K562 (cell line): ENCODE measurements at regions not wholly inside any gene's neighbourhood (a gene's known extent, or its start where the extent isn't known, plus 50 kb on each side); places are given as distances from the start of the nearest gene placed in this dataset.

Source experiments
- ATAC-seq: fragments of 200-7000 bp; cut with Tn5 transposase; 3 replicates; pipeline ENCODE4 v1.9.1; 2020; ENCODE audit warnings: moderate library complexity
- BruUV-seq: library from RNA; stranded (reverse); fragments of 400-500 nt; replicated peaks from 2 replicates; lab custom pipeline; 2021; lab: Mats Ljungman, UMichigan
- CTCF ChIA-PET: fragments of 300-600 bp; formaldehyde crosslinking; extraction: SDS; loops from one replicate; lab custom pipeline; 2021; ENCODE audit warnings: low intra/inter-chr PET ratio; lab: Yijun Ruan, JAX
- POLR2A ChIA-PET: fragments of 300-600, 350-650 bp; sonication (Branson Sonifier 250); formaldehyde crosslinking; extraction: SDS; loops from one replicate; lab custom pipeline; 2021; ENCODE audit warnings: antibody characterized with exemption, inconsistent platforms; lab: Yijun Ruan, JAX
- DNase-seq, 4 experiments: peaks; one replicate each; pipeline versions ENCODE4 v3.0.0 to v3.0.0-alpha.2; 2011 to 2018; ENCODE audit warnings: low spot score in 3 of 4, mixed read lengths in 3 of 4; ENCODE audit errors: extremely low read depth in 1 of 4
- FAIRE-seq: peaks from 2 replicates; lab custom pipeline; 2011; peaks lifted over from hg19 to GRCh38; lab: Jason Lieb, UNC
- H2AFZ ChIP-seq: 2 replicates; pipeline ENCODE4 v1.6.0; 2011; ENCODE audit warnings: low read depth, low read length, control low read depth, inconsistent platforms
- H3K27ac ChIP-seq: fragments of 200-600 bp; 3 replicates; pipeline ENCODE4 v1.8.0; 2011; ENCODE audit warnings: low read depth, mild to moderate bottlenecking, control low read depth, inconsistent platforms, low read length, moderate library complexity, mixed read lengths; ENCODE audit errors: extremely low read depth
- H3K27me3 ChIP-seq, 2 experiments: fragments of 300-600 bp in 1 of 2; 2 replicates in 1 of 2; 3 replicates in 1 of 2; pipeline versions ENCODE4 v1.6.0 to v1.8.0; 2011; ENCODE audit warnings: inconsistent platforms in 2 of 2, low read length in 2 of 2, mild to moderate bottlenecking in 1 of 2, mixed read lengths in 1 of 2, moderate library complexity in 1 of 2; ENCODE audit not compliant: control insufficient read depth in 2 of 2, insufficient read depth in 2 of 2
- H3K36me3 ChIP-seq: fragments of 300-600 bp; 3 replicates; pipeline ENCODE4 v1.8.0; 2011; ENCODE audit warnings: mild to moderate bottlenecking, low read length, inconsistent platforms; ENCODE audit not compliant: control insufficient read depth, insufficient read depth
- H3K4me1 ChIP-seq, 2 experiments: fragments of 200-600 bp in 1 of 2; replicated peaks in 1 of 2; 2 replicates in 1 of 2; 3 replicates in 1 of 2; pipeline versions ENCODE4 v1.5.1 to v1.8.0; 2011; ENCODE audit warnings: inconsistent platforms in 2 of 2, low read length in 2 of 2, mild to moderate bottlenecking in 1 of 2, mixed read lengths in 1 of 2, moderate library complexity in 1 of 2; ENCODE audit not compliant: control insufficient read depth in 2 of 2, insufficient read depth in 2 of 2
- H3K4me2 ChIP-seq: 2 replicates; pipeline ENCODE4 v1.6.1; 2011; ENCODE audit warnings: low read length, control low read depth, inconsistent platforms, mixed read lengths; ENCODE audit not compliant: insufficient read depth
- H3K4me3 ChIP-seq: fragments of 200-600 bp; sonication (generic), shearing (Covaris generic); 2 replicates; pipeline ENCODE4 v1.5.1; 2016; ENCODE audit warnings: control low read depth, inconsistent platforms
- H3K79me2 ChIP-seq: fragments of 200-600 bp; 3 replicates; pipeline ENCODE4 v1.8.0; 2011; ENCODE audit warnings: low read length, inconsistent platforms; ENCODE audit not compliant: control insufficient read depth, insufficient read depth
- H3K9ac ChIP-seq, 2 experiments: 2 replicates each; pipeline versions ENCODE4 v1.6.0 to v1.6.1; 2011; ENCODE audit warnings: low read depth in 2 of 2, low read length in 2 of 2, control low read depth in 1 of 2, inconsistent platforms in 1 of 2, mild to moderate bottlenecking in 1 of 2, mixed read lengths in 1 of 2; ENCODE audit not compliant: insufficient read depth in 1 of 2
- H3K9me1 ChIP-seq: one replicate; pipeline ENCODE4 v1.6.0; 2011; ENCODE audit warnings: inconsistent platforms, mild to moderate bottlenecking, low read length, moderate library complexity; ENCODE audit not compliant: control insufficient read depth, insufficient read depth
- H3K9me3 ChIP-seq: replicated peaks from 2 replicates; pipeline ENCODE4 v1.5.1; 2011; ENCODE audit warnings: low read depth, low read length, inconsistent platforms; ENCODE audit not compliant: control insufficient read depth, insufficient read depth
- H4K20me1 ChIP-seq: replicated peaks from 2 replicates; pipeline ENCODE4 v1.6.1; 2011; ENCODE audit warnings: low read length, inconsistent platforms, mixed read lengths; ENCODE audit not compliant: control insufficient read depth, insufficient read depth
- FUS ChIP-seq: fragments of 200-400 bp; formaldehyde crosslinking; optimal IDR thresholded peaks from 2 replicates; pipeline ENCODE3; 2017; ENCODE audit warnings: low read depth, low read length
- GABPB1 ChIP-seq: sonication (generic); formaldehyde crosslinking; IDR thresholded peaks from 2 replicates; pipeline ENCODE4 v1.8.0; 2022; ENCODE audit warnings: mild to moderate bottlenecking, missing genetic modification reagents
- HDAC6 ChIP-seq: IDR thresholded peaks from 2 replicates; pipeline ENCODE4 v1.6.1; 2012; ENCODE audit warnings: low read depth, mild to moderate bottlenecking, control low read depth, inconsistent platforms, low read length, moderate library complexity
- IFI16 ChIP-seq: fragments of 250-450 bp; sonication (Bioruptor Pico); IDR thresholded peaks from 2 replicates; pipeline ENCODE4 v2.1.2; 2022; ENCODE audit warnings: mild to moderate bottlenecking, inconsistent platforms
- MAX ChIP-seq: sonication (generic); formaldehyde crosslinking; IDR thresholded peaks from 2 replicates; pipeline ENCODE4 v1.9.0; 2022; ENCODE audit warnings: mild to moderate bottlenecking, missing genetic modification reagents
- NRF1 ChIP-seq, 2 experiments: fragments of 450-650 bp; IDR thresholded peaks in 1 of 2; conservative IDR thresholded peaks in 1 of 2; 2 replicates each; pipeline ENCODE4 v1.6.1; 2014; ENCODE audit warnings: mild to moderate bottlenecking in 2 of 2
- TEAD4 ChIP-seq, 2 experiments: sonication (generic) in 1 of 2; formaldehyde crosslinking in 1 of 2; IDR thresholded peaks; 2 replicates each; pipeline versions ENCODE4 v1.6.1 to v1.8.0; 2012 to 2022; ENCODE audit warnings: borderline replicate concordance in 1 of 2, inconsistent platforms in 1 of 2, low read length in 1 of 2, mild to moderate bottlenecking in 1 of 2, missing genetic modification reagents in 1 of 2
- ZNF778 ChIP-seq: fragments of 450-650 bp; formaldehyde crosslinking; IDR thresholded peaks from 2 replicates; pipeline ENCODE4 v1.4.0; 2020; ENCODE audit warnings: mild to moderate bottlenecking, moderate library complexity
- WGBS: fragments of 100-300 bp; shearing (Covaris generic); methylation state at CpG from one replicate; pipeline ENCODE4 v1.1.6; 2016; ENCODE audit warnings: low coverage, mixed read lengths; ENCODE audit not compliant: insufficient coverage; ENCODE audit errors: missing lambda C conversion rate; 5-methylcytosine and 5-hydroxymethylcytosine counted together
- in situ Hi-C: fragments of 300-500 bp; cut with MboI; formaldehyde crosslinking; loops from 4 replicates; pipeline ENCODE4 v1.15.0; 2018; ENCODE audit warnings: inconsistent platforms, mixed read lengths
- intact Hi-C: fragments of 100-400 bp; cut with micrococcal nuclease; formaldehyde crosslinking; loops from 2 replicates; pipeline ENCODE4 v1.14.2; 2022

GRCh38 chr4:181745933-181746625 is 497.1 kb upstream of the TENM3 start (continued):
- no peak for TF ChIP-seq MAX (CRISPR knock-in tag)
- TF ChIP-seq ZNF778 (CRISPR knock-in tag) = no peak
- TF ChIP-seq TEAD4 (IDR thresholded peaks at IDR 0.05; ENCODE audit: low read length) = no peak
- TF ChIP-seq TEAD4 (CRISPR knock-in tag; IDR thresholded peaks at IDR 0.05; ENCODE audit: borderline replicate concordance) = no peak

GRCh38 chr4:181748581-181748980 is 494.6 kb upstream of the TENM3 start:
- intact Hi-C loops (no loop called here), in situ Hi-C loops (no loop called here)
- ATAC-seq (no peak), DNase-seq (no peak), FAIRE-seq (no peak)
- Histone ChIP-seq H3K4me3 (no peak overlapping the region), H3K36me3 (no peaks in the 10 kb centered on the region), H3K27me3 (no peaks in the 10 kb centered on the region), H3K9me3 (no peaks in the 10 kb centered on the region), H3K79me2 (no peaks in the 10 kb centered on the region), H3K9ac (no peak overlapping the region), H2AFZ (no peak overlapping the region), H3K27ac (no peak overlapping the region), H4K20me1 (no peaks in the 10 kb centered on the region), H3K4me2 (no peak overlapping the region), H3K4me1 (no peaks in the 10 kb centered on the region), H3K9me1 (no peaks in the 10 kb centered on the region)
- ChIA-PET POLR2A (no interaction called here), CTCF (no interaction called here)
- no peak for TF ChIP-seq IFI16 (CRISPR knock-in tag)
- TF ChIP-seq HDAC6 = no peak
- TF ChIP-seq NRF1 (conservative IDR thresholded peaks at IDR 0.05 in 1 of 2, IDR thresholded peaks at IDR 0.05 in 1 of 2) = no peak
- no peak for TF ChIP-seq GABPB1
- TF ChIP-seq FUS = no peak
- WGBS = 0% methylated on average over 4 of the region's 4 CpGs
- BruUV-seq = no TSS peak
